Choroid plexus epithelial cell (primary cell): ENCODE measurements at regions not wholly inside any gene's neighbourhood (a gene's known extent, or its start where the extent isn't known, plus 50 kb on each side); places are given as distances from the start of the nearest gene placed in this dataset.

Source experiments
- DNase-seq: peaks from one replicate; pipeline ENCODE4 v3.0.0-alpha.2; 2010; ENCODE audit warnings: low read depth
- H3K4me3 ChIP-seq: 2 replicates; pipeline ENCODE4 v1.5.1; 2011; ENCODE audit warnings: low read depth, mild to moderate bottlenecking, control low read depth, low read length, moderate library complexity
- CTCF ChIP-seq: conservative IDR thresholded peaks from 2 replicates; pipeline ENCODE4 v1.5.1; 2011; ENCODE audit warnings: low read depth, mild to moderate bottlenecking, control low read depth, inconsistent platforms, low read length, moderate library complexity

- DNase-seq, result no peak
- TF ChIP-seq CTCF, result no peak
- no peak overlapping the region for H3K4me3 ChIP-seq
Measured at GRCh38 chr13:105538346-105538745, 997.1 kb downstream of the EFNB2 start.

- TF ChIP-seq CTCF, result no peak
- DNase-seq, result no peak
- H3K4me3 ChIP-seq, result no peak overlapping the region
Measured at GRCh38 chr13:105537113-105537512, 998.3 kb downstream of the EFNB2 start.

GRCh38 chr13:105530468-105530867 is 1005.0 kb downstream of the EFNB2 start:
- no peak for TF ChIP-seq CTCF
- no peak overlapping the region for H3K4me3 ChIP-seq

GRCh38 chr13:105527127-105527526 is 1008.3 kb downstream of the EFNB2 start:
- DNase-seq, result no peak
- no peak overlapping the region for H3K4me3 ChIP-seq
- no peak for TF ChIP-seq CTCF

More at GRCh38 chr13:105530468-105530867, 1005.0 kb downstream of the EFNB2 start:
- DNase-seq, result no peak

GRCh38 chr13:105519771-105520170 is 1015.7 kb downstream of the EFNB2 start:
- no peak overlapping the region for H3K4me3 ChIP-seq

GRCh38 chr13:105518086-105518485 is 1017.4 kb downstream of the EFNB2 start:
- DNase-seq, result peak; percentile 47
- H3K4me3 ChIP-seq, result no peak overlapping the region
- no peak for TF ChIP-seq CTCF

More at GRCh38 chr13:105519771-105520170, 1015.7 kb downstream of the EFNB2 start:
- no peak for TF ChIP-seq CTCF
- DNase-seq, result no peak

- no peak for DNase-seq
- H3K4me3 ChIP-seq, result no peak overlapping the region
- TF ChIP-seq CTCF, result no peak
Measured at GRCh38 chr13:105514401-105514800, 1021.1 kb downstream of the EFNB2 start.
